SHP77 treated with DMSO at 0.1 percent for 48 hours (cell line): ENCODE measurements at regions not wholly inside any gene's neighbourhood (a gene's known extent, or its start where the extent isn't known, plus 50 kb on each side); places are given as distances from the start of the nearest gene placed in this dataset.

Experiments
- DNase-seq: peaks from one replicate; lab custom pipeline; 2025; lab: John Stamatoyannopoulos, UW

DNA sequence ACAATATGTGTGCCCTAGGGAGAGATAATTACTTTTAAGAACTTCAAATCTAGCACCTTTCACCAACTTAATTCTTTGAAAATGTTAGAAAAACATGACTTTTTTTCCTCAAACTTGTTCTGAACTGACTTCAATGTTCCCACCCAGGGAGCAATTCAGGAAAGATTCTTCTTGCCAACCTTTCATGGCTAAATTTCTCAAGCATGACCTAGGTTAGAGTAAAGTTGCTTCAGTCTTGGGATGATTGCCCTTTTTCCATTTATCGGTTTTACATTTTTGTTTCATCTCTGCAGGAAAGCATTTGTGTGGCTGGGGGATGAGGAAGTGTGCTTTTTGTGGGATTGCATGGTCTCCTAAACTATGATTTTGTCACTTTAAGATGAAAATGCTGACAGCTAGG is 647.7 kb downstream of the LTN1 start:
- no peak for DNase-seq

DNA sequence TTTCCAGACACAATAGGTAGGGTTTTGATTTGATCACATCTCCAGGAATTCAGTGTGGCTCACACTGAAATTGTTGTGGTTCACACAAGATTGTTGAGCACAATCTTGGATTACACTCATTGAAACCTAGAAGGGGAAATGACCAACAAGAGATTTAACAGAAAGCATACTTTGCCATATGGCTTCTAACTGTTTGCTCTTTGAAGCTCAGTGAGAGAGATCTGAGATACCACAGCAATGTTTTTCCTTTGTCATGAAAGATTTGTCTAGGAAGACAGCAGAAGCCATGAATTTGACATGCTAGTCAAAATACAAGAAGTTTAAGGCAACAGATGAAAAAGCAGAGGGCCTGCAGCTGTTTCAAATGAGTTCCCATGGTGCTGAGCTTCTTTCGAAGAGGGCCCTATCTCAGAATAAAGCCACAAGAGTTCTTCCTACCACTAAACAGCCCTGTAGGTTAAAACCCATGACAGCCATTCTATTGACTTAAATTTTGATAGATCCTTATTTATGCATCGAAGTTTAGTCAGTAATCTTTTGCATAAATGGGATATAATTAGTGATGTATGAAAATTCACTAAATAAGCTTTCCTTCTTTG is 650.4 kb downstream of the LTN1 start:
- DNase-seq: no peak

DNA sequence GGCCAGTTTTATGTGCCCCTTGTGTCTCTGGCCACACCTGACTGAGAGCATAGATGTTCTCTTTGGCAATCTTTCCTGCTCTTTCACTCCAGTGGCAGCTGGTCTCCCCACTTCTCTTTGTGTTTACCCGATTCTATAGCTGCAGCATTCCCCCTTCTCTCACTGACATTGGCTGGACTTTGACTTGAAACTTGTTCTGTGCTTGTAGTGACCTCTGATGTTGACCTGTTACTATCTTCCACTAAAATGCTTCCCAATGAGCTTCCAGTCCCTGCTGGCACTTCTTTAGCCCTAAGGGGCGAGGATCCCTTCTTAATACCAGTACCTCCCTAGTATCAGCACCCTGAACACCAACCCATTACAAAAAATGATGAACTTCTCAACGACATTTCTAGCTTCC is 653.3 kb downstream of the LTN1 start:
- no peak for DNase-seq

DNA sequence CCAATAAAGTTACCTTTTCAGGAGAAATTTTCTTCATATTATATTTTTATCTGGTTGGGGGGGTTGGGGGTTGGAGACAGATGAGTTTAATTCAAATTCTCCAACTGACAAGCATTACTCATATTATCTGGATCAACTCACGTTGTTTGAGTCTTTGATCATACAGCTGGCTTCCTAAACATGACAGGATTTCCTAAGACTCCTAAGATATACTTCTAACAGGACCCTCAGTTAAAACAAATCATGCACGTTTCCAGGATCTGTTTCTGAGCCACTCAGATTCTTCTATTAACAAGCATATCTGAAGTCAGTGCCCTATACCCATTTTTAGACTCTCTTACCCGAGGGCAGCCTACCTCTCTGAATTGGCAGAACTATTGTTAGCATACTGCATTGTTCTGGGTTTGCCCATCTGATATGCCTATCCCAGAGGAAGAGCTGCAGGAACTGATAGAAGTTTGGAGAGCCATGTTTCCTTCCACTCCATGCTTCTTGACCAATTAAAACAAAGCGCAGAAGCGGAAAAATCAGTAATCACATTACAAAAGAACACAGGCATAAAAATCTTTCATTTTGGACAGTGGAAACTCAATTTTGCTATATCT is 653.9 kb downstream of the LTN1 start:
- DNase-seq: no peak

DNA sequence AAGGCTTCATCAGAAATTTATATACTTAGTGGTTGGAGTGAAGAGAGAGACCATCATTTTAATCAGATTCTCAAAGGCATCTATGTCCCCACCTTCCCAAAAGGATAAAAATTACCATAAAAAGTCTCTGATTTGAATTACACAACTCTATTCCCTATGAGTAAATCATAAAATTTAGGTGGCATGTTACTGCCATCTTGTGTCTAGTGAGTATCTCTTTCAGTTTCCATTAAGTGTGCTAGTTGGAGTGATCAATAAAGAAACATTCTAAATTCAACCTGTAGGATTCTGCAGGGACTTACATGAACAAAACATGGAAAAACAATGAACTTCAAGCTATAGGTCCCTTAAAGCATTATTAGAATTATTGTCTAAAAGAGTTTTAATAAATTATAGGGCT is 655.4 kb downstream of the LTN1 start:
- no peak for DNase-seq

DNA sequence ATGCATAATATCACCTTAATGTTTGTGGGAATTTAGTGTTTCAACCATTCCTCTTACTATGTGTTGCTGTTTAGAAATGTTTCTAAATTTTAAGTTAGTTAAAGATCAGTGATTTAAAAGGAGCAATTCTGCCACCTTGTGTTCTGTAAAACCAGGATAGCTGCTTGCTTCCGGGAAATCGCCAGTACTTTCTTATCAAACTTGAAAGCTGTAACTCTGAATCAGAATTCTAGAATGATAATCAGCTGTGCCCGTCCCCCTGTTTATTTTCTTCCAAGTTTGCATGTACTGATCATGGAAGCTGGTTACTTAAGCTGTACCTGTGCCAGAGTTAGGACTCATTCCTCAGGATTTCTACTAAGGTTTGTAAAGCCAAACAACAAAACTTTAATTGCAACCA is 656.4 kb downstream of the LTN1 start:
- no peak for DNase-seq

DNA sequence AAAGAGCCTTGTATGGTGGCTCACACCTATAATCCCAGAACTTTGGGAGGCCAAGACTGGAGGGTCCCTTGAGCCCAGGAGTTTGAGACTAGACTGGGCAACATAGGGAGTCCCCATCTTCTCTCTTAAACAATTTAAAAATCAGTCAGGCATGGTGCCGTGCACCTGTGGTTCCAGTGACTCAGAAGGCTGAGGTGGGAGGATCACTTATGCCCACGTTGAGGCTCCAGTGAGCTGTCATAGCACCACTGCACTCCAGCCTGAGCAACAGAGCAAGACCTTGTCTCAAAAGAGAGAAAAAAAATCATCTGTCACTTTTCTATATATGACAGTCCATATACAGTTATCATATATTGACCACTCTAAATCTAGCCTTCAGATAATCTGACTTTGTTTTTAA is 658.3 kb downstream of the LTN1 start:
- no peak for DNase-seq

DNA sequence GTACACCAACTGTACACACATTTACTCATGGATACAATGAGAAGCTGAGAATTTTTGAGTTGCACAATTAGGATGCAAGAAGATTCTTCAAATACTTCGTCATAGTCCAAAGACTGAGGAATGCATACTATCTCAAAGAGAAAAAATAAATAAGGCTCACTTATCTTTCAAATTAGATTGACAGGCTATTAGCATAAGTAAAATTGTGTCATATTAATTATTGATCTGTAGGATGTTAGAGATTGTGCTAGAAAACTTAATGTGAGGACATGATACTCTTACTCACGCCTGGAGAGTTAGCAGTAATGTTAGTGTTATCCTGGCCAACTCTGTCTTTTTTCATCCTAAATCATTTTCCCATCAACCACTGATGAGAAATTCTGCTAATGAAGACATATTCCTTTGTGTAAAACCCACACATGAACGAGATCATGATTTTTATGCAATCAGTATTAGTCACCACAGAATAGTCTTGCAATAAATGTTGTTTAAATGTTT is 659.0 kb downstream of the LTN1 start:
- no peak for DNase-seq

DNA sequence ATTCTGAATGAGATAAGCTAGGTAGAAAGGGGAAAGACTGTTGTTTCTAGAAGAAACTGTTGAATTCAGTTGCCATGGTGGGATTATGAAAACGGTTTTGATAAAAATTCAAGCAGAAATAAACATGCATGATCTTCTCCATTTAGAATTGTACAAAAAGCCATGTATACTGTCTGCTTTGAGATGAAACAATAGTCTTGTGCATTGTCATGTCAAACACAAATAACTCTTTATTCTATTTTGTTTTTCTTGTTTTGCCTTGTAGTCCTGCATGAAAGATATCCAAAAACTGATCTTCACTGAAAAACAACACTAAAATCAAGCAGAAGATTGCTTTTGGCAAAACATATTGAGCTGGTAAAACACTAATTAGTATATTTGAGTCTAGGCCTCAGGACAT is 659.9 kb downstream of the LTN1 start:
- DNase-seq: no peak

DNA sequence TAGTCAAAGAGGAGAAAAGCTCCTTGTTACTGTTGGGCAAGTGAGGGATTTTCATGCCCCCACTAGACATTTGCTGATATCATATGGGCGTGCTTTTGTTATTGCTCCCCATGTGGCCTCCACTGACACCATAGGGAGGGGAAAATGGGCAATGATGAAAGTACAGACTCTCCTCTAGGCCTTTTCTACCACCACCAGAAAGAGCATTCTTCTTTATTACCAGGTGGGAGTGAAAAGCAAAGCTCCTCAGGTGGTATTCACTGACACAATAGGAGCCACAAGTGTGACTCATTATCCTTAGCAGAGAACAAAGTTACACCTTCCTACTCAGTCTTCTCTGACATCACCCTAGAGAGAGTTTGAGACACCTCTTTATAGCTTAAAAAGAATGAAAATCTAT is 667.1 kb downstream of the LTN1 start:
- DNase-seq: no peak

DNA sequence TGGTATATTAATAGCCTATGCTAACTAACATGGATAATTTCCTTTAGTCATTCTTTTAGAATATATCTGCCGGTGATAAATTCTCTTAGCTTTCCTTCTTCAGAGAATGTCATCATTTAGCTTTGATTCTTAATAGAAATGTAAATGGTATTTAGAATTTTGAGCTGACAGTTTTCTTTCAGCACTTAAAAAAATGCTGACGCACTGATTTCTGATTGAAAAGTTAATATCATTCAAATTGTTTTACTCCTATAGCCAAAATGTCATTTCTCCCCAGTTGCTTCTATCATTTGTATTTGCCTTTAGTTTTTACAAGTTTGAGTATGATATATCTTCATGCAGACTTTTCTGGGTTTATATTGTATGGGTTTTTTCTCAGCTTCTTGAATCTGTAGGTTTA is 668.0 kb downstream of the LTN1 start:
- DNase-seq: no peak

DNA sequence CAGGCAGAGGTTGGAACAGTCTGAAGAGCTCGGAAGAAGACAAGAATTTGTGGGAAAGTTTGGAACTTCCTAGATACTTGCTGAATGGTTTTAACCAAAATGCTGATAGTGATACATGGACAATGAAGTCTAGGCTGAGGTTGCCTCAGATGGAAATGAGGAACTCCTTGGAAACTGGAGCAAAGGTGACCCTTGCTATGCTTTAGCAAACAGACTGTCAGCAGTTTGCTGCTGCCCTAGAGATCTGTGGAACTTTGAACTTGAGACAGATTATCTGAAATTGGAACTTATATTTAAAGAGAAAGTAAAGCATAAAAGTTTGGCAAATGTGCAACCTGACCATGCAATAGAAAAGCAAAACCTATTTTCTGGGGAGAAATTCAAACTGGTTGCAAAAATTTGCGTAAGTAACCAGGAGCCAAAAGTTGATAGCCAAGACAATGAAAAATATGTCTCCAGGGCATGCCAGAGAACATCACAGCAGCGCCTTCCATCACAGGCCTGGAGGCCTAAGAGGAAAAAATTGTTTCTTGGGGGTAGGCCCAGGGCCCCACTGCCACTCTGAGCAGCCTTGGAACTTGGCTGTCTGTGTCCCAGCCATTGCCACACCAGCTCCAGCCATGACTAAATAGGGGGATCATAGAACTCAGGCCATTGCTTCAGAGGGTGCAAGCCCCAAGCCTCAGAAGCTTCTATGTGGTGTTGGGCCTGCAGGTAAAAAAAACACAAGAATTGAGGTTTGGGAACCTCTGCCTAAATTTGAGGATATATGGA is 675.3 kb downstream of the LTN1 start:
- DNase-seq: no peak

DNA sequence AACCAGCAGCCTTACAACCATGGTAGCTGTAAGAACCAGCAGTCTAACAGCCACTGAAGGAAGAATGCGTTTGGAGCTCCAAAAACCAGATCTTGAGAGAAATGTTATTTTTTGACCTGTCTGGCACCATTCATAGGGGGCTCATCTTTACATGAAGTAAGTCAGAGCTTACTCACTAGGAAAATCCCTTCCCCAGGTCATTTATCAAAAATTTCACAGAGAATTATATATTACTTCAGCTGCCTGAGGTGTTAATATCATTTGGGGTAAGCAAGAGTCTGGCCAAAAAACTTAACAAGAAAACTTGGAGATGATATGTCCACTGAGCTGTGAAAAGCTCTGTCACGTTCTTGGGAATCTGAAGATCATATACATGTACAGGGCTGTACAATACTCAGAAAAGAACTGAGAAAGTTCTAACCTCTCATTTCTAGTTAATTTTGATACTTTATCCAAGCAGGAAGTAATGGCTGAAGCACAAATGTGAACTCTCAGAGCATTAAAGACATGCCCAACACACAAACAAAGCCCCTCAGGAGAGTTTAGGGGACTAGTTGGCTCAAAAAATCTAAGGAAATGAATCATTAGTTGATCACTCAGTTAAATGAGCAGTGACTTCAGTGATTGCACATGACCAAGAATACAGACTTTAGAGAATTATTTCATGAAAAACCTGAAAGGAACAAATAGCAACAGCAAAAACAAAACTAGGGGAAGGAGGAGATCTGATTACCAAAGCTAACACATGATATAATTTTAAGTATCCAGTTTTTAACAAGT is 681.1 kb downstream of the LTN1 start:
- DNase-seq: no peak

DNA sequence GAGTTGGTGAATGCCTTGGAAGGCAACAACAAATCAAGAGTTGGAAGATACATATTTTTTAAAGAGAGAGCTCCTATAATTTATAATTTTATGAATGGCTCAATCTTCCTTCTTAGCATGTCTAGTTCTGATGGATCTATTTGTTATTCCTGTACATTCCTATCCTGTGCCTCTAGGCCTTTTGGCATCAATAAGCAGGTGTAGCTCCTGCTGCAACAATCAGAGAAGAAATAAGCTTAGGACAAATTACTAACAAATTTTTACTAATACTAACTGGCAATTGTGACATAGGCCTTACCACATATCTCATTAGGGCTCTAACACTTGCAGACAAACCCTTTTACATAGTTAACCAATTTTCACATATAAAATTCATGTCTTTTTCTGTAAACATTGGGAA is 682.0 kb downstream of the LTN1 start:
- no peak for DNase-seq

DNA sequence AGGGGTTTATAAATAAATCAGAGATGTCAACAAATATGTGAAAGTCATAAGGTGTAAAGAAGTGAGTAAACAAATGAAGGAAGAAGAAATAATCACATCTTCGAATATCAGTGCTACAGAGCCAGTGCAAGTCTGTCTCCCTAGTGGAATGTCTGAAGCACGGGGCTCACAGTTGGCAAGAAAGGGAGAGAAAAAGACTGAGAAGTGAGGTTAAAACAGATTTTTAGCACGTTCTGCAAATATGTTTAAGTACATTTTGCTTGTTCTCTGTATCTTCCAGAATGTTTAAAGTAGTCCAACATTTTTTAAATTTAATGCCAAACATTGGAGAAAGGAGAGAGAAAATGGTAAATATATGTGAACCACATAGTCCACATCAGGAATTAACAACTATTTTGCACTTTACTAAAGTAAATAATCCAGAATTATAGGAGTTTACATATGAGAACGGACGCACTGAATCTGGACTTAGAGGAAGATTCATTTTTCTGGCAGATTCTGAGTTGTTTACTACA is 682.4 kb downstream of the LTN1 start:
- DNase-seq: no peak

DNA sequence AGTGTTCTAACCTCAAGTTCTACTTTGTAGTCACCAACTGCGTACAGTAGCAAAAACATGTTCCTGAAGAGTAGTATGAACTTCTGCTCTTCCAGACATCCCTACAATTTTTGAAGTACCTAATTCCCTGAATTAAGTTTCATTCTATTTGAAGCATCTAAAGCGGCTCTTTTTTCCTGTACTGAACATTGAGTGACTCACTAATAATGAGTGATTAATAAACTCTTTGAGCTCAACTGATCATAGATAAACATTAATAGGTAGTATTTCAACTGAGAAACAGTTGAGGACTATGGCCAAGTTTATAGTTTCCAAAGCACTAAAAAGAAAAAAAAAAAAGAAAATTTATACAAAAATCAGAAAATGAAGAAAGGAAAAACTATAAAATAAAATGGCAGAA is 683.1 kb downstream of the LTN1 start:
- no peak for DNase-seq

DNA sequence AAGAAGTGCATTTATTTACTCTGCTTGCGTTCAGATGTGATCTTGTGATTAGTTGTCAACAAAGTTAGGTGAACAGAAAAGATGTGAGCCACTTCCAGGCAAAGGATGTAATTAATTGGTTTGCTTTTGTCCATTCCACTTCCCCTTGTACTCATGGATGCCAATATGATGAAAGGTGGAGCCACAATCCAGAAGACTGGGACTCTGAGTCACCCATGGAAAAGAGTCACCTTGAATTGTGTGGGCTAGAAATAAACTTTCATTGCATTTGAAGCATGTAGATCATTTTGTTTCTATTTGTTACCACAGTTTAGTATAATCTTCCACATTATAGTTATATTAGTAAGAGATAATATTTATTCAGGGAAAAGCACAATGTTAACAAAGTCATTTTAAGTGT is 684.2 kb downstream of the LTN1 start:
- no peak for DNase-seq

DNA sequence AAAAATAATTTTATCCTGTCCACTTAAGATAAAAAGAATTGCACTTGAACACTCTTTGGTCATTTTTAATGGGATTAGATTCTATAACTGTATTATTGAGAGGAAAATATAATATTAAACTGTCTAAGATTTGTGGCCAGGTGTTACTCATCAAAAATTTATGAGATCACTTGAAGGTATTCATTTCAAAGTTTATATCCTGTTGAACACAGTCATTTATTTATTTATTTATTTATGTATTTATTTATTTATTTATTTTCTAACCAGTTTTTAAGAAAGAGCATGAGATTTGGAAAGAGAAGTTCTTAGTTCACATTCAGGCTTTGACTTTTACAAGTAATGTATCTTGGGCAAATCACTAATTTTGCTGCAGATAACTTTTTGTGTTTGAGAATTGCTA is 692.7 kb downstream of the LTN1 start:
- no peak for DNase-seq

DNA sequence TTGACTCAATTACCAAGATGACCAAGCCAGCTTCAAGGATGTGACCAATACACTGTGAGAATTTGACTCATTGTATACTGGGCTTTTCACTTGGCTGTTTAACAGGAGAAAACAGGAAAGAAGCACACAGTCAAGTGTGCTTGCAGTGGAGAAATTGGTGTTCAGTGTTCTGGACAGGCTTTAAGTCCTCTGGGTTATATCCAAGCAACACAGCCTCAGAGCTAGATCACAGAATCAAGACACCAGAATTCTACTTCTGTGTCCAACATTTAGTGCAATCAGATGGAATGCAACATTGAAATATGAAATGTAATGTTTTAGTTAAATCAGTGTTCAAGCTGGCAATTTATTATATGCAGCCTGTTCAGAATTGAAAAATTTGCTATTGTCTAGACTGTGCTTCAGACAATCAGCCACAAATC is 694.4 kb downstream of the LTN1 start:
- DNase-seq: no peak

DNA sequence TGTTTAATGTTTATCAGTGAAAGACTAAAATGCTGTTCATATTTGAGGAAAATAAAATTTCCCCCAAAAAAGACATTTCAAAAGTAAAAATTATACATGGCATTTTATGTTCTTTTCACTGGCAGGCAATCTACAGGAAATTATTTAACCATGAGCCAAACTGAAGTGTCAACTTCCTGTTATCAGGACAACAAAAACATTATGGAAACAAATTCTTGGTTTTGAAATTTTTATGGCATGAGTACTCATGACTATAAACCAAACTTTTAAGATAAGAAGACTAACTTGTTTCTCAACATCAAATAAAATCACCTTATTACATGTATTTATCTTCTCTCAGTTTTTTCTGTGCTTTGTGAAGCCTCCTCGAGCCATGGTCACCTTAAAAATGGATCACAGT is 698.6 kb downstream of the LTN1 start:
- no peak for DNase-seq

DNA sequence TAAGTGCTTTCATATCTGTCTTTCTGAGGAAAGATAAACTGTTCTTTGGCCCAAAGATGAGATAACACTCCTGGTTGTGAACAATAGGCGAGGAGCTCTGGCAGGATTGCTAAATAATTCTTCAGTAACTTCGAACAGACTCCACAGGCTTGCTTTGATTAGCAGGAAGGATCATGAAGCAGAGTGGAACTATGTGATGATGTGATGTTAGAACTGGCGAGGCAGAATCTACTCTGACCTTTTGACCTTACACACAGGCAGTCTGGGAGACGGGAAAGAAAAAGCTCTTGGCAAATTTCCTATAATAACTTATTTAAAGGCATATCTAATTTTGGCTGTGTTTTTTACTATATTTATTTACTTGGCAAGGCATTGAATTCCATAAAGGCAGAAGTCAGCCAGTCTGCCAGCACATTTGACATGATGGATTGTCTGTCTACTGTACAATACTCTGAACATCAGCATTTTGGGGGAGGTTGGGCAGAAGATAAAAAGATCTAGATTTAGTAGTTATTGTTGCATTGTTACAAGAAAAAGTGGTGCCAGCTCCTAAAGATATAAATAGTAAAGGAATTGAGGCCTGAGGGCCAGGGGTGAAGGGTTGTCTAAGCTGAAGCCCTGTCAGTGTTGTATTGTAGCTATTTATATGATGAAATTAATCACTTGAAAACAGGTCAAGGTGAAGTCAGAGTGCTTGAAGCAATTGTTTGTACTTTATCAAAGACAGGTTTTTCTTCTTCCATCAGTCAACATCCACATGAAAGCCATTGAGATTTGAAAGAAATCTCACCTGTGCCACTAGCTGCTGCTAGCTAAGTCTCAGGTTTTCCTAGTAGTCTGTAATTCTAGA is 708.8 kb downstream of the LTN1 start:
- DNase-seq: no peak

DNA sequence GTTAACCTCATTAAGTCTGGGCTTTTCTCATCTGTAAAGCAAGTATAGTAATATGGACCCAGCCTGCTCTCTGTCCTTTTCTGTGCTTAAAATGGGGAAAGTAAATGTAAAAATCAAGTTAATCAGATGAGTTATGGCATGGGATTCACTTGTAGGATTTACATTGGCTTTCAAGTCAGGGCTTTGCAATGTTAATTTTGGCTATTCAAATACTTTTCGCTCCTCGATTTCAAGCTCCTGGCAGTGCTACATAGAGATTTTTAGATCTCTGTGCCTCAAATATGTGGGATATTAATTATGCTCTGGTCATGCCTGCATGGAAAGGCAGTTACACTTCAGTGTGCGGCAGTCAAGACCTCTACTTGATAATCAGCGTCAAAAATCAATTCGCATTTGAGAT is 709.8 kb downstream of the LTN1 start:
- DNase-seq: no peak
